Tibial nerve (tissue), 4 donors: ENCODE measurements at regions not wholly inside any gene's neighbourhood (a gene's known extent, or its start where the extent isn't known, plus 50 kb on each side); places are given as distances from the start of the nearest gene placed in this dataset.

Experiments
- EP300 ChIP-seq, 2 donors: sonication (generic); formaldehyde crosslinking; IDR thresholded peaks; one replicate each; pipeline ENCODE4 v1.6.1; 2017; ENCODE audit warnings: antibody characterized with exemption in 2 of 2, mild to moderate bottlenecking in 1 of 2
- POLR2A ChIP-seq, 2 donors: fragments of 450-650 bp; IDR thresholded peaks; one replicate each; pipeline ENCODE4 v1.6.1; 2017; ENCODE audit warnings: antibody characterized with exemption in 2 of 2, mild to moderate bottlenecking in 2 of 2, moderate library complexity in 2 of 2
- TF ChIP-seq, protein P1 (sequence below), 5 experiments: fragments of 200-600 bp in 3 of 5; fragments of 450-650 bp in 2 of 5; sonication (generic) in 3 of 5; IDR thresholded peaks; one replicate each; pipeline ENCODE4 v1.5.1; 2016 to 2019; ENCODE audit warnings: antibody characterized with exemption in 5 of 5, mild to moderate bottlenecking in 3 of 5, moderate library complexity in 2 of 5

DNA sequence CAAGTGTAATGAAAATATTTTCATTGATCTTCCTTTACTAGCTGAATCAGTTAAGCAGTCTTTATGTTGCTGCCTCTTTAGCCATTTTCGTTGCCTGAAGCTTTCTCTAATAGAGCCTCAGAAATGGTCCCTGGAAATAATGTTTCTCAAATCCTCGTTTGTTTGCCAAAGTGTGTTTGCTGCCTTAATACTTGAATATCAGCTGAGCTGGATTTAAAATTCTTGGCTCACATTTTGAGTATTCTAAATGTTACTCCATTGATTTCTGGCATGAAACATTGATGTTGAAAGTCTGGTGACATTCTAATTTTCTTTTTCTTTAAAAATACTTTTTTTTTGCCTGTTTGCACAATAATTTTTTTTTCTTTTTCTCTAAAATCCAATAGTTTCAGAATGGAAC, 84.6 kb upstream of the SERBP1 start:
- TF ChIP-seq, protein P1, sequence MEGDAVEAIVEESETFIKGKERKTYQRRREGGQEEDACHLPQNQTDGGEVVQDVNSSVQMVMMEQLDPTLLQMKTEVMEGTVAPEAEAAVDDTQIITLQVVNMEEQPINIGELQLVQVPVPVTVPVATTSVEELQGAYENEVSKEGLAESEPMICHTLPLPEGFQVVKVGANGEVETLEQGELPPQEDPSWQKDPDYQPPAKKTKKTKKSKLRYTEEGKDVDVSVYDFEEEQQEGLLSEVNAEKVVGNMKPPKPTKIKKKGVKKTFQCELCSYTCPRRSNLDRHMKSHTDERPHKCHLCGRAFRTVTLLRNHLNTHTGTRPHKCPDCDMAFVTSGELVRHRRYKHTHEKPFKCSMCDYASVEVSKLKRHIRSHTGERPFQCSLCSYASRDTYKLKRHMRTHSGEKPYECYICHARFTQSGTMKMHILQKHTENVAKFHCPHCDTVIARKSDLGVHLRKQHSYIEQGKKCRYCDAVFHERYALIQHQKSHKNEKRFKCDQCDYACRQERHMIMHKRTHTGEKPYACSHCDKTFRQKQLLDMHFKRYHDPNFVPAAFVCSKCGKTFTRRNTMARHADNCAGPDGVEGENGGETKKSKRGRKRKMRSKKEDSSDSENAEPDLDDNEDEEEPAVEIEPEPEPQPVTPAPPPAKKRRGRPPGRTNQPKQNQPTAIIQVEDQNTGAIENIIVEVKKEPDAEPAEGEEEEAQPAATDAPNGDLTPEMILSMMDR (IDR thresholded peaks at IDR 0.05), result no peak
- TF ChIP-seq EP300 (IDR thresholded peaks at IDR 0.05) (no peak), POLR2A (IDR thresholded peaks at IDR 0.05) (no peak)
